Esophagus squamous epithelium (tissue), 4 donors: ENCODE measurements at regions not wholly inside any gene's neighbourhood (a gene's known extent, or its start where the extent isn't known, plus 50 kb on each side); places are given as distances from the start of the nearest gene placed in this dataset.

Source experiments
- CTCF ChIP-seq, 6 experiments: fragments of 450-650 bp in 4 of 6; fragments of 200-600 bp in 2 of 6; sonication (generic) in 2 of 6; IDR thresholded peaks; one replicate each; pipeline ENCODE4 v1.5.1; 2016 to 2019; ENCODE audit warnings: antibody characterized with exemption in 6 of 6, mild to moderate bottlenecking in 4 of 6, moderate library complexity in 4 of 6
- POLR2A ChIP-seq, 4 donors: fragments of 450-650 bp; IDR thresholded peaks; one replicate each; pipeline ENCODE4 v1.6.1; 2017; ENCODE audit warnings: antibody characterized with exemption in 4 of 4, mild to moderate bottlenecking in 4 of 4, moderate library complexity in 3 of 4

- TF ChIP-seq CTCF (IDR thresholded peaks at IDR 0.05) (no peak), POLR2A (IDR thresholded peaks at IDR 0.05) (no peak)
Measured at GRCh38 chr9:16925426-16925825, 55.0 kb upstream of the BNC2 start.
